Activated CD4-positive, alpha-beta T cell treated with anti-CD3 and anti-CD28 coated beads, Interleukin-2, Interleukin-4, amounts not matched to agents 100 ng/mL and 50 ng/mL, durations not matched to agents 16 hours and 8 hours (primary cell): ENCODE measurements at regions not wholly inside any gene's neighbourhood (a gene's known extent, or its start where the extent isn't known, plus 50 kb on each side); places are given as distances from the start of the nearest gene placed in this dataset.
"Not testable (repeated sequence)": the region's sequence is repeated elsewhere in the genome, so short reads cannot be mapped to it uniquely, and the experiment has no call there.

Experiments
- DNase-seq: peaks from one replicate; pipeline ENCODE4 v3.0.0-alpha.2; 2020; ENCODE audit warnings: low spot score

- DNase-seq, result no peak
Measured at GRCh38 chr10:28444031-28444430, 88.9 kb upstream of the WAC start.

- DNase-seq, result no peak
Measured at GRCh38 chr10:28445516-28445915, 87.4 kb upstream of the WAC start.

- DNase-seq, result no peak
Measured at GRCh38 chr10:28449382-28449781, 83.5 kb upstream of the WAC start.

GRCh38 chr10:28449926-28450325 is 83.0 kb upstream of the WAC start:
- no peak for DNase-seq

- no peak for DNase-seq
Measured at GRCh38 chr10:28453926-28454325, 79.0 kb upstream of the WAC start.

- no peak for DNase-seq
Measured at GRCh38 chr10:28457110-28457509, 75.8 kb upstream of the WAC start.

- DNase-seq, result not testable (repeated sequence)
Measured at GRCh38 chr10:28457873-28458272, 75.0 kb upstream of the WAC start.

- no peak for DNase-seq
Measured at GRCh38 chr10:28459453-28460144, 73.3 kb upstream of the WAC start.

GRCh38 chr10:28463141-28463540 is 69.8 kb upstream of the WAC start:
- no peak for DNase-seq

GRCh38 chr10:28463676-28464395 is 69.1 kb upstream of the WAC start:
- DNase-seq, result no peak

- DNase-seq, result no peak
Measured at GRCh38 chr10:28467615-28468014, 65.3 kb upstream of the WAC start.

GRCh38 chr10:28468707-28469483 is 64.0 kb upstream of the WAC start:
- no peak for DNase-seq

- DNase-seq, result no peak
Measured at GRCh38 chr10:28470873-28471651, 61.9 kb upstream of the WAC start.

GRCh38 chr10:28471652-28472050 is 61.3 kb upstream of the WAC start:
- DNase-seq, result no peak

GRCh38 chr10:28478646-28479045 is 54.3 kb upstream of the WAC start:
- no peak for DNase-seq

- DNase-seq, result no peak
Measured at GRCh38 chr10:28479425-28479865, 53.5 kb upstream of the WAC start.

- no peak for DNase-seq
Measured at GRCh38 chr10:28479927-28480627, 52.8 kb upstream of the WAC start.

- DNase-seq, result no peak
Measured at GRCh38 chr10:28480628-28480965, 52.3 kb upstream of the WAC start.

GRCh38 chr10:28481346-28481745 is 51.6 kb upstream of the WAC start:
- DNase-seq, result not testable (repeated sequence)

GRCh38 chr10:28481968-28482367 is 51.0 kb upstream of the WAC start:
- DNase-seq, result no peak
